ENCODE measurements at regions not wholly inside any gene's neighbourhood (a gene's known extent, or its start where the extent isn't known, plus 50 kb on each side); places are given as distances from the start of the nearest gene placed in this dataset.

- no peak for DNase-seq (ENCODE audit: low spot score)
Observed at GRCh38 chr4:184575306-184575705, 73.9 kb downstream of the CASP3 start.

GRCh38 chr4:184574861-184575260 is 74.4 kb downstream of the CASP3 start:
- DNase-seq (ENCODE audit: low spot score), result no peak

- DNase-seq (ENCODE audit: low spot score), result no peak
Observed at GRCh38 chr4:184573701-184574100, 75.5 kb downstream of the CASP3 start.

GRCh38 chr4:184568770-184569169 is 80.5 kb downstream of the CASP3 start:
- no peak for DNase-seq (ENCODE audit: low spot score)

GRCh38 chr4:184563621-184564020 is 85.6 kb downstream of the CASP3 start:
- DNase-seq (ENCODE audit: low spot score), result no peak

GRCh38 chr4:184558996-184559395 is 84.6 kb upstream of the IRF2 start:
- no peak for DNase-seq (ENCODE audit: low spot score)

- DNase-seq (ENCODE audit: low spot score), result peak; percentile 2
Observed at GRCh38 chr4:184553891-184554290, 79.5 kb upstream of the IRF2 start.

- no peak for DNase-seq (ENCODE audit: low spot score)
Observed at GRCh38 chr4:184550476-184550875, 76.1 kb upstream of the IRF2 start.

- no peak for DNase-seq (ENCODE audit: low spot score)
Observed at GRCh38 chr4:184548648-184549341, 74.4 kb upstream of the IRF2 start.

GRCh38 chr4:184548316-184548647 is 73.9 kb upstream of the IRF2 start:
- DNase-seq (ENCODE audit: low spot score), result peak; percentile 3

- peak; percentile 3 for DNase-seq (ENCODE audit: low spot score)
Observed at GRCh38 chr4:184544788-184545409, 70.5 kb upstream of the IRF2 start.

GRCh38 chr4:184541907-184542306 is 67.6 kb upstream of the IRF2 start:
- DNase-seq (ENCODE audit: low spot score), result no peak

GRCh38 chr4:184540307-184540706 is 66.0 kb upstream of the IRF2 start:
- DNase-seq (ENCODE audit: low spot score), result no peak

GRCh38 chr4:184538023-184538599 is 63.8 kb upstream of the IRF2 start:
- peak; percentile 84 for DNase-seq (ENCODE audit: low spot score)

GRCh38 chr4:184537269-184538022 is 63.1 kb upstream of the IRF2 start:
- peak; percentile 88 for DNase-seq (ENCODE audit: low spot score)

GRCh38 chr4:184536881-184537248 is 62.5 kb upstream of the IRF2 start:
- DNase-seq (ENCODE audit: low spot score), result peak; percentile 2

GRCh38 chr4:184536065-184536880 is 61.9 kb upstream of the IRF2 start:
- DNase-seq (ENCODE audit: low spot score), result no peak

- DNase-seq (ENCODE audit: low spot score), result no peak
Observed at GRCh38 chr4:184534511-184535391, 60.4 kb upstream of the IRF2 start.

- DNase-seq (ENCODE audit: low spot score), result no peak
Observed at GRCh38 chr4:184533908-184534307, 59.6 kb upstream of the IRF2 start.

GRCh38 chr4:184531008-184531407 is 56.7 kb upstream of the IRF2 start:
- no peak for DNase-seq (ENCODE audit: low spot score)

GRCh38 chr4:184529283-184529682 is 54.9 kb upstream of the IRF2 start:
- DNase-seq (ENCODE audit: low spot score), result no peak

Measured in HT-29 (cell line).